H1 (cell line): ENCODE measurements at regions not wholly inside any gene's neighbourhood (a gene's known extent, or its start where the extent isn't known, plus 50 kb on each side); places are given as distances from the start of the nearest gene placed in this dataset.
"Not testable (repeated sequence)": the region's sequence is repeated elsewhere in the genome, so short reads cannot be mapped to it uniquely, and the experiment has no call there.

Source experiments
- CTCF ChIA-PET: fragments of 300-600 bp; sonication (Branson Sonifier 250); formaldehyde crosslinking; loops from one replicate; lab custom pipeline; 2021; ENCODE audit not compliant: partially characterized antibody; lab: Charles Lee
- POLR2A ChIA-PET: fragments of 300-600 bp; sonication (Branson Sonifier 250); formaldehyde crosslinking; loops from one replicate; lab custom pipeline; 2021; ENCODE audit warnings: inconsistent platforms; ENCODE audit not compliant: partially characterized antibody; lab: Charles Lee
- DNase-seq, 2 experiments: peaks; one replicate each; pipeline versions ENCODE4 v3.0.0 to v3.0.0-alpha.2; 2010 to 2022; ENCODE audit warnings: low spot score in 2 of 2, low read depth in 1 of 2, mixed read lengths in 1 of 2
- FAIRE-seq: peaks from 2 replicates; lab custom pipeline; 2011; peaks lifted over from hg19 to GRCh38; lab: Jason Lieb, UNC
- H2AFZ ChIP-seq: 2 replicates; pipeline ENCODE4 v1.8.1; 2012; ENCODE audit warnings: low read length, inconsistent platforms
- H2AK5ac ChIP-seq: 2 replicates; pipeline ENCODE4 v1.6.1; 2013; ENCODE audit warnings: low read depth, low read length
- H2BK120ac ChIP-seq: replicated peaks from 2 replicates; pipeline ENCODE3; 2013; ENCODE audit warnings: low read depth, low read length, inconsistent platforms
- H2BK12ac ChIP-seq: 2 replicates; pipeline ENCODE4 v1.6.1; 2013; ENCODE audit warnings: low read depth, low read length
- H2BK15ac ChIP-seq: 2 replicates; pipeline ENCODE4 v1.6.1; 2013; ENCODE audit warnings: low read length
- H2BK20ac ChIP-seq: 2 replicates; pipeline ENCODE4 v1.6.1; 2013; ENCODE audit warnings: low read length
- H2BK5ac ChIP-seq: 2 replicates; pipeline ENCODE4 v1.6.1; 2013; ENCODE audit warnings: low read depth, low read length
- H3K14ac ChIP-seq: 2 replicates; pipeline ENCODE4 v1.6.1; 2013; ENCODE audit warnings: inconsistent platforms; ENCODE audit not compliant: insufficient read length
- H3K18ac ChIP-seq: 2 replicates; pipeline ENCODE4 v1.6.1; 2013; ENCODE audit warnings: low read length; ENCODE audit errors: extremely low read depth
- H3K23ac ChIP-seq: 2 replicates; pipeline ENCODE4 v1.6.1; 2013; ENCODE audit warnings: inconsistent platforms; ENCODE audit not compliant: insufficient read length
- H3K23me2 ChIP-seq: 2 replicates; pipeline ENCODE4 v1.6.1; 2013; ENCODE audit warnings: low read depth, low read length
- H3K27ac ChIP-seq: 2 replicates; pipeline ENCODE4 v1.6.1; 2011; ENCODE audit warnings: low read depth, low read length, inconsistent platforms
- H3K27me3 ChIP-seq, 4 experiments: replicated peaks in 1 of 4; 1 replicate in 1 of 4; 2 replicates in 3 of 4; pipeline versions ENCODE4 v1.6.1 to v1.8.1; 2011 to 2013; ENCODE audit warnings: low read length in 3 of 4, mild to moderate bottlenecking in 3 of 4, inconsistent platforms in 2 of 4, mixed read lengths in 2 of 4, moderate library complexity in 1 of 4; ENCODE audit not compliant: control insufficient read depth in 3 of 4, insufficient read depth in 3 of 4; ENCODE audit errors: extremely low read depth in 1 of 4
- H3K36me3 ChIP-seq, 4 experiments: 2 replicates each; pipeline versions ENCODE4 v1.6.1 to v1.8.1; 2011 to 2013; ENCODE audit warnings: mild to moderate bottlenecking in 4 of 4, low read length in 3 of 4, moderate library complexity in 2 of 4, control low read depth in 1 of 4, inconsistent platforms in 1 of 4; ENCODE audit not compliant: insufficient read depth in 4 of 4, control insufficient read depth in 2 of 4
- H3K4ac ChIP-seq: replicated peaks from 2 replicates; pipeline ENCODE3; 2013; ENCODE audit warnings: low read length, low read depth, mixed read lengths, inconsistent platforms; ENCODE audit not compliant: insufficient read length
- H3K4me1 ChIP-seq, 4 experiments: replicated peaks in 1 of 4; 1 replicate in 1 of 4; 2 replicates in 3 of 4; pipeline versions ENCODE4 v1.6.1 to v1.8.1; 2011 to 2013; ENCODE audit warnings: low read length in 3 of 4, inconsistent platforms in 2 of 4, mixed read lengths in 1 of 4; ENCODE audit not compliant: insufficient read depth in 4 of 4, control insufficient read depth in 3 of 4
- H3K4me2 ChIP-seq, 2 experiments: 2 replicates each; pipeline versions ENCODE4 v1.6.1 to v1.8.1; 2011 to 2013; ENCODE audit warnings: low read depth in 2 of 2, low read length in 2 of 2, control low read depth in 1 of 2, inconsistent platforms in 1 of 2, mild to moderate bottlenecking in 1 of 2; ENCODE audit not compliant: insufficient read depth in 1 of 2
- H3K4me3 ChIP-seq, 4 experiments: fragments of 200-600, 300-600 bp in 1 of 4; sonication (generic), shearing (Covaris generic), sonication (Bioruptor Twin) in 1 of 4; 2 replicates each; pipeline versions ENCODE4 v1.5.1 to v1.8.1; 2011 to 2016; ENCODE audit warnings: low read length in 4 of 4, low read depth in 3 of 4, control low read depth in 2 of 4, inconsistent platforms in 2 of 4, mild to moderate bottlenecking in 2 of 4, mixed read lengths in 1 of 4, moderate library complexity in 1 of 4; ENCODE audit not compliant: insufficient read depth in 2 of 4; ENCODE audit errors: extremely low read depth in 1 of 4
- H3K56ac ChIP-seq: replicated peaks from 2 replicates; pipeline ENCODE3; 2013; ENCODE audit warnings: low read depth, mild to moderate bottlenecking, mixed read lengths, low read length, inconsistent platforms; ENCODE audit not compliant: insufficient read length
- H3K79me1 ChIP-seq: 2 replicates; pipeline ENCODE4 v1.6.1; 2013; ENCODE audit warnings: low read depth, low read length, control low read depth
- H3K79me2 ChIP-seq, 2 experiments: 2 replicates each; pipeline versions ENCODE4 v1.6.1 to v1.8.1; 2012 to 2013; ENCODE audit warnings: low read length in 2 of 2, mild to moderate bottlenecking in 2 of 2, inconsistent platforms in 1 of 2; ENCODE audit not compliant: insufficient read depth in 2 of 2, control insufficient read depth in 1 of 2
- H3K9ac ChIP-seq, 4 experiments: replicated peaks in 1 of 4; 1 replicate in 1 of 4; 2 replicates in 3 of 4; pipeline versions ENCODE4 v1.6.1 to v1.8.1; 2011 to 2013; ENCODE audit warnings: low read depth in 3 of 4, low read length in 3 of 4, control low read depth in 2 of 4, mild to moderate bottlenecking in 2 of 4, moderate library complexity in 2 of 4, inconsistent platforms in 1 of 4; ENCODE audit errors: extremely low read depth in 1 of 4
- H3K9me3 ChIP-seq, 2 experiments: 2 replicates each; pipeline versions ENCODE4 v1.6.1 to v1.8.1; 2012 to 2013; ENCODE audit warnings: mild to moderate bottlenecking in 2 of 2, moderate library complexity in 2 of 2, control low read depth in 1 of 2, inconsistent platforms in 1 of 2, low read depth in 1 of 2, low read length in 1 of 2, mixed read lengths in 1 of 2; ENCODE audit not compliant: insufficient read depth in 2 of 2
- H4K20me1 ChIP-seq, 2 experiments: replicated peaks in 1 of 2; 2 replicates each; pipeline versions ENCODE3 to v1.8.1; 2011 to 2013; ENCODE audit warnings: inconsistent platforms in 2 of 2, low read length in 2 of 2, mild to moderate bottlenecking in 1 of 2; ENCODE audit not compliant: insufficient read depth in 2 of 2, control insufficient read depth in 1 of 2
- H4K5ac ChIP-seq: 2 replicates; pipeline ENCODE4 v1.6.1; 2013; ENCODE audit warnings: low read length, low read depth, mixed read lengths, inconsistent platforms; ENCODE audit not compliant: insufficient read length
- H4K8ac ChIP-seq: 2 replicates; pipeline ENCODE4 v1.8.0; 2013; ENCODE audit warnings: mild to moderate bottlenecking, moderate library complexity, low read length, inconsistent platforms; ENCODE audit not compliant: insufficient read depth; ENCODE audit errors: extremely low read depth
- H4K91ac ChIP-seq: replicated peaks from 2 replicates; pipeline ENCODE3; 2013; ENCODE audit warnings: low read length, mixed read lengths, inconsistent platforms; ENCODE audit not compliant: insufficient read length
- BRCA1 ChIP-seq: IDR thresholded peaks from 2 replicates; pipeline ENCODE4 v1.6.1; 2012; ENCODE audit warnings: low read depth, low read length, improper control_type of control experiment
- CREB1 ChIP-seq: IDR thresholded peaks from 2 replicates; pipeline ENCODE4 v1.6.1; 2012; ENCODE audit warnings: inconsistent platforms
- EGR1 ChIP-seq: IDR thresholded peaks from 2 replicates; pipeline ENCODE4 v1.6.1; 2011; ENCODE audit warnings: low read depth, low read length, borderline replicate concordance
- MAFK ChIP-seq: IDR thresholded peaks from 2 replicates; pipeline ENCODE4 v1.6.1; 2012; ENCODE audit warnings: low read depth, mild to moderate bottlenecking, improper control_type of control experiment, low read length
- SIRT6 ChIP-seq: IDR thresholded peaks from one replicate; pipeline ENCODE4 v1.7.1; 2012; ENCODE audit warnings: low read length, inconsistent platforms
- SRF ChIP-seq: IDR thresholded peaks from 2 replicates; pipeline ENCODE4 v1.6.1; 2011; ENCODE audit warnings: mild to moderate bottlenecking, low read depth, low read length, moderate library complexity
- TBP ChIP-seq: IDR thresholded peaks from 2 replicates; pipeline ENCODE4 v1.6.1; 2011; ENCODE audit warnings: low read depth, low read length, improper control_type of control experiment
- ZNF274 ChIP-seq: IDR thresholded peaks from 2 replicates; pipeline ENCODE4 v1.7.0; 2012; ENCODE audit warnings: low read length, borderline replicate concordance; ENCODE audit errors: extremely low read depth
- WGBS, 2 experiments: shearing (Covaris generic) in 1 of 2; methylation state at CpG; one replicate each; pipeline versions ENCODE4 v1.1.6 to v1.1.7; 2013 to 2015; ENCODE audit warnings: low lambda C conversion rate in 2 of 2, mixed read lengths in 2 of 2, inconsistent platforms in 1 of 2, low coverage in 1 of 2, missing lambda C conversion rate in 1 of 2; ENCODE audit not compliant: insufficient replicate concordance in 2 of 2, insufficient coverage in 1 of 2, insufficient read length in 1 of 2; ENCODE audit errors: extremely low coverage in 1 of 2, missing lambda C conversion rate in 1 of 2; 5-methylcytosine and 5-hydroxymethylcytosine counted together
- TF ChIP-seq, protein P1 (sequence below), 3 experiments: IDR thresholded peaks; 1 replicate in 2 of 3; 2 replicates in 1 of 3; pipeline versions ENCODE4 v1.5.1 to v1.6.1; 2011; ENCODE audit warnings: low read length in 3 of 3, mild to moderate bottlenecking in 3 of 3, inconsistent platforms in 2 of 3, low read depth in 1 of 3, moderate library complexity in 1 of 3; ENCODE audit not compliant: insufficient read depth in 1 of 3; ENCODE audit errors: control extremely low read depth in 1 of 3

DNA sequence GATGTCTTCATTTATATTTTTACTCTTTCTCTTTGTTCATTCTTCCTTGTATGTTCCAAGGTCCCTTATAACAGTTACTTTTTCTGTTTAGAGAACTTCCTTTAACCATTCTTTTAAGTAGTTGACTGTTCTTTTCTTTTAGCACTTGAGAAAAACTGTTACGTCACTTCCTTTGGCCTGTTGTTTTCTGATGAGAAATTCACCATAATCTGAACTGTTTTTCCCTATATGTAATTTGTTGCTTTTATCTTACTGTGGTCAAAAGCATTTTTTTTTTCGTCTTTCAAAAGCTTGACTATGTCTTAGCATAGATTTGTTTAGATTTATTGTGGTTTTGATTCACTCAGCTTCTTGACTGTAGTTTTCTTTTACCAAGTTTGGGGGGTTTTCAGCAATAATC, 1660.3 kb upstream of the PCDH10 start (continued):
- TF ChIP-seq, protein P1, sequence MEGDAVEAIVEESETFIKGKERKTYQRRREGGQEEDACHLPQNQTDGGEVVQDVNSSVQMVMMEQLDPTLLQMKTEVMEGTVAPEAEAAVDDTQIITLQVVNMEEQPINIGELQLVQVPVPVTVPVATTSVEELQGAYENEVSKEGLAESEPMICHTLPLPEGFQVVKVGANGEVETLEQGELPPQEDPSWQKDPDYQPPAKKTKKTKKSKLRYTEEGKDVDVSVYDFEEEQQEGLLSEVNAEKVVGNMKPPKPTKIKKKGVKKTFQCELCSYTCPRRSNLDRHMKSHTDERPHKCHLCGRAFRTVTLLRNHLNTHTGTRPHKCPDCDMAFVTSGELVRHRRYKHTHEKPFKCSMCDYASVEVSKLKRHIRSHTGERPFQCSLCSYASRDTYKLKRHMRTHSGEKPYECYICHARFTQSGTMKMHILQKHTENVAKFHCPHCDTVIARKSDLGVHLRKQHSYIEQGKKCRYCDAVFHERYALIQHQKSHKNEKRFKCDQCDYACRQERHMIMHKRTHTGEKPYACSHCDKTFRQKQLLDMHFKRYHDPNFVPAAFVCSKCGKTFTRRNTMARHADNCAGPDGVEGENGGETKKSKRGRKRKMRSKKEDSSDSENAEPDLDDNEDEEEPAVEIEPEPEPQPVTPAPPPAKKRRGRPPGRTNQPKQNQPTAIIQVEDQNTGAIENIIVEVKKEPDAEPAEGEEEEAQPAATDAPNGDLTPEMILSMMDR (IDR thresholded peaks at IDR 0.05; ENCODE audit: control extremely low read depth in 1 of 3, insufficient read depth in 1 of 3, low read depth in 1 of 3, low read length in 3 of 3): no peak
- TF ChIP-seq MAFK (no peak), SIRT6 (no peak), TBP (no peak), CREB1 (no peak), BRCA1 (no peak), SRF (no peak), EGR1 (no peak), ZNF274 (no peak)

- H4K5ac ChIP-seq, H3K36me3 ChIP-seq, H3K23ac ChIP-seq, H3K79me2 ChIP-seq, H3K79me1 ChIP-seq, H3K4me2 ChIP-seq, DNase-seq, CTCF ChIA-PET, H2AFZ ChIP-seq, H3K4me1 ChIP-seq, H3K18ac ChIP-seq, H3K4me3 ChIP-seq, H3K27ac ChIP-seq, H2BK120ac ChIP-seq, H4K91ac ChIP-seq, H2BK5ac ChIP-seq, H3K14ac ChIP-seq, H3K23me2 ChIP-seq, H3K9ac ChIP-seq, H2BK12ac ChIP-seq, H3K27me3 ChIP-seq, H2BK15ac ChIP-seq, H2BK20ac ChIP-seq, POLR2A ChIA-PET, FAIRE-seq, H4K20me1 ChIP-seq, H2AK5ac ChIP-seq, H4K8ac ChIP-seq, H3K56ac ChIP-seq, H3K4ac ChIP-seq: not testable (repeated sequence)
- 87% methylated on average over 5 of the region's 5 CpGs; no CpG with 5 or more reads in 1 of the 2 experiments for WGBS, 2 experiments
- peaks cover 16 to 20% of the 10 kb centered on the region in 2 experiments for H3K9me3 ChIP-seq
Measured at GRCh38 chr4:131496211-131496610, 1652.9 kb upstream of the PCDH10 start.
